Keratinocyte (primary cell): ENCODE measurements at regions not wholly inside any gene's neighbourhood (a gene's known extent, or its start where the extent isn't known, plus 50 kb on each side); places are given as distances from the start of the nearest gene placed in this dataset.
"Not testable (repeated sequence)": the region's sequence is repeated elsewhere in the genome, so short reads cannot be mapped to it uniquely, and the experiment has no call there.

Source experiments
- DNase-seq: peaks from one replicate; pipeline ENCODE4 v3.0.0-alpha.2; 2011; ENCODE audit warnings: low read depth, missing footprints, low spot score
- FAIRE-seq: peaks from 2 replicates; lab custom pipeline; 2011; peaks lifted over from hg19 to GRCh38; lab: Jason Lieb, UNC
- H2AFZ ChIP-seq: 2 replicates; pipeline ENCODE4 v1.6.0; 2012; ENCODE audit warnings: low read length, control low read depth, inconsistent platforms; ENCODE audit not compliant: control insufficient read depth
- H3K27ac ChIP-seq: 2 replicates; pipeline ENCODE4 v1.5.1; 2011; ENCODE audit warnings: low read length; ENCODE audit not compliant: control insufficient read depth, insufficient read depth
- H3K27me3 ChIP-seq: 3 replicates; pipeline ENCODE4 v1.6.0; 2011; ENCODE audit warnings: low read length; ENCODE audit not compliant: control insufficient read depth, insufficient read depth; ENCODE audit errors: extremely low read depth
- H3K36me3 ChIP-seq, 2 experiments: 2 replicates in 1 of 2; 3 replicates in 1 of 2; pipeline ENCODE4 v1.5.1; 2011; ENCODE audit warnings: low read length in 2 of 2, mild to moderate bottlenecking in 1 of 2; ENCODE audit not compliant: control insufficient read depth in 2 of 2, insufficient read depth in 2 of 2; ENCODE audit errors: extremely low read depth in 1 of 2
- H3K4me1 ChIP-seq: 3 replicates; pipeline ENCODE4 v1.5.1; 2011; ENCODE audit warnings: low read length; ENCODE audit not compliant: control insufficient read depth, insufficient read depth; ENCODE audit errors: extremely low read depth
- H3K4me2 ChIP-seq: 3 replicates; pipeline ENCODE4 v1.6.0; 2011; ENCODE audit warnings: low read depth, low read length; ENCODE audit not compliant: control insufficient read depth, insufficient read depth; ENCODE audit errors: extremely low read depth
- H3K4me3 ChIP-seq, 3 experiments: fragments of 200-600 bp in 1 of 3; sonication (generic) in 1 of 3; 2 replicates in 2 of 3; 3 replicates in 1 of 3; pipeline ENCODE4 v1.5.1; 2011 to 2016; ENCODE audit warnings: low read length in 3 of 3, mild to moderate bottlenecking in 3 of 3, control low read depth in 2 of 3, inconsistent platforms in 1 of 3, low read depth in 1 of 3, mixed read lengths in 1 of 3, mixed run types in 1 of 3, moderate library complexity in 1 of 3; ENCODE audit not compliant: control insufficient read depth in 2 of 3, insufficient read depth in 2 of 3; ENCODE audit errors: extremely low read depth in 1 of 3
- H3K79me2 ChIP-seq: 2 replicates; pipeline ENCODE4 v1.6.0; 2012; ENCODE audit warnings: low read length; ENCODE audit not compliant: control insufficient read depth, insufficient read depth
- H3K9ac ChIP-seq: 3 replicates; pipeline ENCODE4 v1.6.0; 2011; ENCODE audit warnings: low read length; ENCODE audit not compliant: control insufficient read depth, insufficient read depth; ENCODE audit errors: extremely low read depth
- H3K9me1 ChIP-seq: 3 replicates; pipeline ENCODE4 v1.6.0; 2011; ENCODE audit warnings: low read length; ENCODE audit not compliant: control insufficient read depth, insufficient read depth; ENCODE audit errors: extremely low read depth
- H3K9me3 ChIP-seq: 2 replicates; pipeline ENCODE4 v1.5.1; 2012; ENCODE audit warnings: low read depth, low read length; ENCODE audit not compliant: control insufficient read depth
- H4K20me1 ChIP-seq: 3 replicates; pipeline ENCODE4 v1.6.0; 2011; ENCODE audit warnings: low read length; ENCODE audit not compliant: control insufficient read depth, insufficient read depth; ENCODE audit errors: extremely low read depth
- EZH2 ChIP-seq: IDR thresholded peaks from one replicate; pipeline ENCODE4 v1.6.1; 2012; ENCODE audit warnings: inconsistent platforms, mild to moderate bottlenecking, low read length, moderate library complexity
- dilution Hi-C: fragments of 300-500 bp; cut with MboI; formaldehyde crosslinking; loops from one replicate; pipeline ENCODE4 v1.7.0; 2020; ENCODE audit warnings: low sequenced_read_pairs; ENCODE audit not compliant: extremely low pct_ligation_motif_present
- TF ChIP-seq, protein P1 (sequence below), 3 experiments: IDR thresholded peaks in 1 of 3; conservative IDR thresholded peaks in 1 of 3; optimal IDR thresholded peaks in 1 of 3; 2 replicates in 2 of 3; 3 replicates in 1 of 3; pipeline versions ENCODE3 to v1.5.1; 2011; ENCODE audit warnings: low read length in 3 of 3, mild to moderate bottlenecking in 3 of 3, moderate library complexity in 2 of 3, control low read depth in 1 of 3, inconsistent platforms in 1 of 3; ENCODE audit not compliant: insufficient read depth in 2 of 3; ENCODE audit errors: extremely low read depth in 1 of 3

DNA sequence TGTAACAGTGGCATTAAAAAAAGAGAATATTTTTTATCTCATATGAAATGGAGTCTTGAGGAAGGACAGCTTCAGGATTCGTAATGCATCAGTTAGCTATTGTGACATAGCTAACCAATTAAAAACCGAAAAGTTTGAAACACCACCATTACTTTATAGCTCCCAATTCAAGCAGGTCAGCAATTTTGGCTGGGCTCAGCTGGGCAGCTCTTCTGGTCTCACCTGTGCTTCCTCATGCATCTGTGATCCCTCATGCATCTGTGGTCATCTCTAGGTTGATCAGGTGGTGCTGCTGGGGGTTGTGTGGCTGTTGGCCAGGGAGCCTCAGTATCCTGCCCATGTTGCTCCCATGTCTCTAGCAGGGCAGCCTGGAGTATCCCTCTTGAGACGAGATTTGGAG, 76.7 kb upstream of the KCNA1 start:
- DNase-seq: no peak
- no peak overlapping the region for H2AFZ ChIP-seq
- no peak overlapping the region for H3K4me3 ChIP-seq
- no peak overlapping the region for H3K4me2 ChIP-seq
- no peak overlapping the region for H3K9ac ChIP-seq
- no peaks in the 10 kb centered on the region for H3K27me3 ChIP-seq
- no peaks in the 10 kb centered on the region for H4K20me1 ChIP-seq
- no peak for FAIRE-seq
- no peaks in the 10 kb centered on the region for H3K36me3 ChIP-seq
- no peaks in the 10 kb centered on the region for H3K9me3 ChIP-seq
- no peak overlapping the region for H3K27ac ChIP-seq
- no peaks in the 10 kb centered on the region for H3K4me1 ChIP-seq
- H3K9me1 ChIP-seq: no peaks in the 10 kb centered on the region
- dilution Hi-C loops: no loop called here
- no peak for TF ChIP-seq EZH2
- TF ChIP-seq, protein P1, sequence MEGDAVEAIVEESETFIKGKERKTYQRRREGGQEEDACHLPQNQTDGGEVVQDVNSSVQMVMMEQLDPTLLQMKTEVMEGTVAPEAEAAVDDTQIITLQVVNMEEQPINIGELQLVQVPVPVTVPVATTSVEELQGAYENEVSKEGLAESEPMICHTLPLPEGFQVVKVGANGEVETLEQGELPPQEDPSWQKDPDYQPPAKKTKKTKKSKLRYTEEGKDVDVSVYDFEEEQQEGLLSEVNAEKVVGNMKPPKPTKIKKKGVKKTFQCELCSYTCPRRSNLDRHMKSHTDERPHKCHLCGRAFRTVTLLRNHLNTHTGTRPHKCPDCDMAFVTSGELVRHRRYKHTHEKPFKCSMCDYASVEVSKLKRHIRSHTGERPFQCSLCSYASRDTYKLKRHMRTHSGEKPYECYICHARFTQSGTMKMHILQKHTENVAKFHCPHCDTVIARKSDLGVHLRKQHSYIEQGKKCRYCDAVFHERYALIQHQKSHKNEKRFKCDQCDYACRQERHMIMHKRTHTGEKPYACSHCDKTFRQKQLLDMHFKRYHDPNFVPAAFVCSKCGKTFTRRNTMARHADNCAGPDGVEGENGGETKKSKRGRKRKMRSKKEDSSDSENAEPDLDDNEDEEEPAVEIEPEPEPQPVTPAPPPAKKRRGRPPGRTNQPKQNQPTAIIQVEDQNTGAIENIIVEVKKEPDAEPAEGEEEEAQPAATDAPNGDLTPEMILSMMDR (optimal IDR thresholded peaks at IDR 0.05 in 1 of 3, IDR thresholded peaks at IDR 0.05 in 1 of 3, conservative IDR thresholded peaks at IDR 0.05 in 1 of 3; ENCODE audit: extremely low read depth in 1 of 3, insufficient read depth in 2 of 3, low read length in 3 of 3): no peak
- H3K79me2 ChIP-seq: no peaks in the 10 kb centered on the region

DNA sequence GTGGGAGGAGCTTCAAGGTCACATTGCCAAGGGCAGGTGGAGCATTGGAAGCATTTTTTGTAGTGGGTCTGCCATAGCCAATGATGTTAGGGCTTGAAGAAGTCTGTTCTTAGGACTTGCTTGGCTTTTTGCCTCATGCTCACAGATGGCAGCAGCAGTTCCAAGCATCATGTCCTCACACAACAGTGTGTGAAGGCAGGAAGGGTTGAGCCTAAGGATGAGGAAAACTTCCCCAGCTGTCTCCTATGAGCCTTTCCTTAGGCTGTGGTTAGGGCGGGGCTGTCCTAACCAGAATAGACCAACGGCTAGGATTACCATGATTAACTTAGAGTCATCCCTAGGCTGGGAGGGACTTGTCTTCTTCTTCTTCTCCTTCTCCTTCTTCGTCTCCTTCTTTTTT, 76.2 kb upstream of the KCNA1 start:
- FAIRE-seq (no peak), DNase-seq (no peak)
- no peaks in the 10 kb centered on the region for H3K9me1 ChIP-seq
- no peak overlapping the region for H2AFZ ChIP-seq
- no peaks in the 10 kb centered on the region for H3K27me3 ChIP-seq
- H3K36me3 ChIP-seq: no peaks in the 10 kb centered on the region
- no peaks in the 10 kb centered on the region for H3K4me1 ChIP-seq
- no peak overlapping the region for H3K27ac ChIP-seq
- H3K4me3 ChIP-seq: no peak overlapping the region
- H3K9me3 ChIP-seq: no peaks in the 10 kb centered on the region
- dilution Hi-C loops: no loop called here
- H4K20me1 ChIP-seq: no peaks in the 10 kb centered on the region
- TF ChIP-seq, protein P1 (optimal IDR thresholded peaks at IDR 0.05 in 1 of 3, IDR thresholded peaks at IDR 0.05 in 1 of 3, conservative IDR thresholded peaks at IDR 0.05 in 1 of 3; ENCODE audit: extremely low read depth in 1 of 3, insufficient read depth in 2 of 3, low read length in 3 of 3): no peak
- TF ChIP-seq EZH2: no peak
- H3K9ac ChIP-seq: no peak overlapping the region
- H3K79me2 ChIP-seq: no peaks in the 10 kb centered on the region
- no peak overlapping the region for H3K4me2 ChIP-seq

DNA sequence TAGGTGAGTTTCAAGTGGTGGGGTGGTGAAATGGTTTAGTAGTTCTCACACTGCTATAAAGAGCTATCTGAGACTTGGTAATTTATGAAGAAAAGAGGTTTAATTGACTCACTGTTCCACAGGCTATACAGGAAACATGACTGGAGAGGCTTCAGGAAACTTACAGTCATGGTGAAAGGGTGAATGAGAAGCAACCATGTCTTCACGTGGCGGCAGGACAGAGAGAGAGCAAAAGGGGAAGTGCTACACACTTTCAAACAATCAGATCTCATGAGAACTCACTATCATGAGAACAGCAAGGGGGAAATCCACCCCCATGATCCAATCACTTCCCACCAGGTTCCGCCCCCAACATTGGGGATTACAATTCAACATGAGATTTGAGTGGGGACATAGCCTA, 67.3 kb upstream of the KCNA1 start:
- DNase-seq, H3K9me3 ChIP-seq, H3K9me1 ChIP-seq, dilution Hi-C loops, H3K9ac ChIP-seq, FAIRE-seq, H3K27me3 ChIP-seq, H3K4me2 ChIP-seq, H4K20me1 ChIP-seq, H3K79me2 ChIP-seq, H3K4me3 ChIP-seq, H3K36me3 ChIP-seq, H3K27ac ChIP-seq, H2AFZ ChIP-seq, H3K4me1 ChIP-seq: not testable (repeated sequence)
